Inferior parietal cortex (tissue), 1 donor: ENCODE measurements at regions not wholly inside any gene's neighbourhood (a gene's known extent, or its start where the extent isn't known, plus 50 kb on each side); places are given as distances from the start of the nearest gene placed in this dataset.

ENCODE experiments used
- DNase-seq: peaks from one replicate; pipeline ENCODE4 v3.0.0-alpha.2; 2016; ENCODE audit errors: extremely low spot score

GRCh38 chr6:132244744-132245143, 156.5 kb downstream of the MOXD1 start:
- DNase-seq = no peak

- no peak for DNase-seq
Measured at GRCh38 chr6:132236744-132237143, 164.5 kb downstream of the MOXD1 start.

GRCh38 chr6:132236281-132236680, 165.0 kb downstream of the MOXD1 start:
- DNase-seq = no peak

- no peak for DNase-seq
Measured at GRCh38 chr6:132235596-132236280, 165.5 kb downstream of the MOXD1 start.

- DNase-seq = no peak
Measured at GRCh38 chr6:132234356-132234755, 166.9 kb downstream of the MOXD1 start.

GRCh38 chr6:132231121-132231884, 170.0 kb downstream of the MOXD1 start:
- no peak for DNase-seq

GRCh38 chr6:132228894-132229293, 172.4 kb downstream of the MOXD1 start:
- DNase-seq = no peak

GRCh38 chr6:132227904-132228303, 173.4 kb downstream of the MOXD1 start:
- DNase-seq = no peak

- no peak for DNase-seq
Measured at GRCh38 chr6:132224943-132225342, 176.3 kb downstream of the MOXD1 start.

- DNase-seq = no peak
Measured at GRCh38 chr6:132220800-132221199, 180.5 kb downstream of the MOXD1 start.

- DNase-seq = no peak
Measured at GRCh38 chr6:132219901-132220300, 181.4 kb downstream of the MOXD1 start.

GRCh38 chr6:132218059-132218696, 183.1 kb downstream of the MOXD1 start:
- DNase-seq = peak; percentile 18

GRCh38 chr6:132215805-132216204, 185.5 kb downstream of the MOXD1 start:
- DNase-seq = no peak

- peak; percentile 12 for DNase-seq
Measured at GRCh38 chr6:132214716-132215115, 186.6 kb downstream of the MOXD1 start.

- no peak for DNase-seq
Measured at GRCh38 chr6:132213732-132214131, 187.5 kb downstream of the MOXD1 start.

- no peak for DNase-seq
Measured at GRCh38 chr6:132213191-132213590, 188.1 kb downstream of the MOXD1 start.

GRCh38 chr6:132210886-132211563, 190.2 kb downstream of the MOXD1 start:
- DNase-seq = no peak

- DNase-seq = no peak
Measured at GRCh38 chr6:132209351-132209750, 191.9 kb downstream of the MOXD1 start.

GRCh38 chr6:132207991-132208390, 193.3 kb downstream of the MOXD1 start:
- DNase-seq = no peak

- no peak for DNase-seq
Measured at GRCh38 chr6:132205946-132206345, 195.3 kb downstream of the MOXD1 start.

GRCh38 chr6:132204591-132204990, 196.7 kb downstream of the MOXD1 start:
- DNase-seq = no peak

GRCh38 chr6:132202574-132202973, 198.7 kb downstream of the MOXD1 start:
- DNase-seq = no peak
